ENCODE measurements at regions not wholly inside any gene's neighbourhood (a gene's known extent, or its start where the extent isn't known, plus 50 kb on each side); places are given as distances from the start of the nearest gene placed in this dataset.
"Not testable (repeated sequence)": the region's sequence is repeated elsewhere in the genome, so short reads cannot be mapped to it uniquely, and the experiment has no call there.

GRCh38 chr15:98272625-98273024 is 312.1 kb downstream of the ARRDC4 start:
- no peak for DNase-seq (ENCODE audit: low read depth in 2 of 2)

GRCh38 chr15:98276018-98276417 is 315.5 kb downstream of the ARRDC4 start:
- no peak for DNase-seq (ENCODE audit: low read depth in 2 of 2)

GRCh38 chr15:98277602-98278001 is 317.1 kb downstream of the ARRDC4 start:
- DNase-seq (ENCODE audit: low read depth in 2 of 2): no peak

GRCh38 chr15:98280284-98280975 is 319.9 kb downstream of the ARRDC4 start:
- DNase-seq (ENCODE audit: low read depth in 2 of 2): no peak

- DNase-seq (ENCODE audit: low read depth in 2 of 2): no peak
These were observed 320.6 kb downstream of the ARRDC4 start for GRCh38 chr15:98281130-98281529.

DNA sequence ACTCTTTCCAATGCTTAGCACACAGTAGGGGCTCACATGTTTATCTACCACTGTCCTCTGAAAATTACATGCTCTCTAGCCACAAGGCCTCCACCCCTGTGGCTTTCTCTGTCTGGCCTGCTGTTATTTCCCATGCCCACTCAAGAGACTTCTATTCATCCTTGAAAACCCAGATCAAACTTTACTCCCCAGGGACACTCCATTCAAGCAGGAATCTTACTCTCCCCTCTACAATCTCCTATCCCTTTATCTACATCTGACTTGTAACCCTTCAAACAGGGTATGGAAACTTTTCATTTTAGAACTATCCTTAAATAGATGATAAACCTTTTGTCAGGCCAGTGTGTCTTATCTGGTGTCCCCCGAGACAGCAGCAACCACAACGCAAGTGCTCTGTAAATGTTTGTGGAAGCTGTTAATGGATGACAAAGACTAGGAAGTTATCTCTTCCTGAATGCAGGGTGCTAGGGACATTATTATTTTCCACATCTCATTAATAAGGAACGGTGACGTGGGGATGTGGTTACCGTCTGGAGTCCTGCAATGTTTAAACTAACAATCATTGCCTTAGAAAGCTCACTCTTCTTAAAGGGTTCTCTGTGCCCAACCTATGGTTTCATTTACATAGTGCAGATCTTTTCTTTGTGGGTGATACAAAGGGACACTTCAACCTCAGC is 322.3 kb downstream of the ARRDC4 start:
- DNase-seq (ENCODE audit: low read depth in 2 of 2): no peak

- DNase-seq (ENCODE audit: low read depth in 2 of 2): no peak
These were observed 325.7 kb downstream of the ARRDC4 start for GRCh38 chr15:98286200-98286599.

- no peak for DNase-seq (ENCODE audit: low read depth in 2 of 2)
These were observed 326.3 kb downstream of the ARRDC4 start for GRCh38 chr15:98286831-98287230.

DNA sequence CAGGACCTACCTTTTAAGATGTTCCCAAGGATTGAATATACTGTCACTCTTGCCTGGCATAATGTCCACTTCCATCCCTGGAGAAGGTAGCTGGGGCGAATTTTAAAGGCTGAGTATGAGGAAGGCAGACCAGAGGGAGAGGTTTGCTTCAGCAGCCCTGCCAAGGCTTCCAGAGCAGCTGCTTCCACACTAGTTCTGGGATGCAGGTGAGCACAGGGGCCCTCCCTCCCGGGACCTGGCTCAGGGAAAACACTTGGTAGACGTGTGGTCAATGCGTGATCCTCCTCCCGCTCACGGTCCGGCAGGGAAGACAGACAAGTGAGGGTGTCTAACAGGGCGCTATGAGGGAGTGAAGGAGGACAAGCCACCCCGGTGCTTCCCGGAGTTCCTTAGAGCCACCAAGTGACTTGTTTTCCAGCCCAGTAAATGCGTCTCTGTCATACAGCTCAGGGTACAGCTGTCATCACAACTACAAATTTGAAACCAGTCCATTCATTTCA is 327.6 kb downstream of the ARRDC4 start:
- DNase-seq (ENCODE audit: low read depth in 2 of 2): no peak

- no peak for DNase-seq (ENCODE audit: low read depth in 2 of 2)
These were observed 329.2 kb downstream of the ARRDC4 start for GRCh38 chr15:98289747-98290146.

- peak in 1 of 2 donors; percentile 17 for DNase-seq (ENCODE audit: low read depth in 2 of 2)
These were observed 332.1 kb downstream of the ARRDC4 start for GRCh38 chr15:98292442-98293240.

- DNase-seq (ENCODE audit: low read depth in 2 of 2): no peak
These were observed 333.6 kb downstream of the ARRDC4 start for GRCh38 chr15:98294126-98294525.

- not testable (repeated sequence) for DNase-seq (ENCODE audit: low read depth in 2 of 2)
These were observed 334.7 kb downstream of the ARRDC4 start for GRCh38 chr15:98295101-98295759.

DNA sequence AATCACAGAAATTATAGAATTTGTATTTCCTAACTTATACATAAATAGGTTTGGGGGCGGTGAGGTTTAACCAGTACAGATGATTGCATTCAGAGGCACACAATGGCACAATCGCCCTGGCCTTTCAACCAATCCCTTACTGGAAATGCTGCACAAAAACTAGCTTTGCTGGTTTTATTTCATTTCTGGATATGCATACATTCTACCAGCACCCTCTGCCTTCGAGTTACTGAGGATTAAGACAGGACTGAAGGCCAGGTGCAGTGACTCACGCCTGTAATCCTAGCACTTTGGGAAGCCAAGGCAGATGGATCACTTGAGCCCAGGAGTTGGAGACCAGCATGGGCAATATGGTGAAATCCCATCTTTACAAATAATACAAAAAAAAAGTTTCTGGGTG is 336.1 kb downstream of the ARRDC4 start:
- no peak for DNase-seq (ENCODE audit: low read depth in 2 of 2)

DNA sequence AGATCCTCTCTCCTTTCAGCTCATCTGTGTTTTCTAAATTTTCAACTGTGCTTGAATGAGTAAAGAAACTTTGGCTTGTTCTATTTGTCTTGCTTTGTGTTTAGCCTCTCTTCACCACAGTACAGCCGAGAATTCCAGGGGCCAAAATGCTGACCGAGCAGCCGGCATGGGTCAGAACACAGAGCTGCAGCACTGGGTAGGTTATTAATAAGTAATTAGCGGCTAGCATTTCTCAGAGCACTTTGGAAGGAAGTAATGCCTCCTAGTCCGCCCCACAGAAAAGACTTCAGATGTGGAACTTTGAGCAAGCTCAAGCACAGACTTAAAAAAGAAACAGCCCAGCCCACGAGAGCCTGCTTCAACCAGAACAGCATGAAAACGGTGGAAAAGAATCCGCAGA is 343.9 kb downstream of the ARRDC4 start:
- no peak for DNase-seq (ENCODE audit: low read depth in 2 of 2)

DNA sequence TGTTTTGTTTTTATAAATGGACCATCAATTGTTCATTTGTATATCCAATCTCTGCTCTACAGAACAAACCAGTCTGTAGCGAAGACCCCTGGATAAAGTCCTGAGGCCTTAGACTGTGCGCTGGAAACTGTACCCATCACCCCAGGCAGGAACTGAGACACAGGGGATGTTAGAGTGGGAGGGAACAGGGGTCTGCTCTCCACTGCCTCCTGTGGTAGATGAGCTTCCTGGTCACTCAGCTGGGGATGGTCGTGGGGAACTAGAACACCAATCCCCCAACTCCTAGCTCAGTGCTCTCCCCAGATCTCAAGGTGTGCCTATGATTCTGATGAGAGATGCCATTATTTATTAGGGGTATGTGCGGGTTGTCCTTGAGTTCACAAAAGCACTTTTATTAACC is 340.2 kb upstream of the IGF1R start:
- DNase-seq (ENCODE audit: low read depth in 2 of 2): no peak

- DNase-seq (ENCODE audit: low read depth in 2 of 2): peak; percentile 54 to 59
These were observed 336.7 kb upstream of the IGF1R start for GRCh38 chr15:98311566-98312188.

GRCh38 chr15:98312913-98313312 is 335.4 kb upstream of the IGF1R start:
- DNase-seq (ENCODE audit: low read depth in 2 of 2): no peak

- no peak for DNase-seq (ENCODE audit: low read depth in 2 of 2)
These were observed 332.4 kb upstream of the IGF1R start for GRCh38 chr15:98315971-98316370.

- no peak for DNase-seq (ENCODE audit: low read depth in 2 of 2)
These were observed 326.4 kb upstream of the IGF1R start for GRCh38 chr15:98321896-98322295.

DNA sequence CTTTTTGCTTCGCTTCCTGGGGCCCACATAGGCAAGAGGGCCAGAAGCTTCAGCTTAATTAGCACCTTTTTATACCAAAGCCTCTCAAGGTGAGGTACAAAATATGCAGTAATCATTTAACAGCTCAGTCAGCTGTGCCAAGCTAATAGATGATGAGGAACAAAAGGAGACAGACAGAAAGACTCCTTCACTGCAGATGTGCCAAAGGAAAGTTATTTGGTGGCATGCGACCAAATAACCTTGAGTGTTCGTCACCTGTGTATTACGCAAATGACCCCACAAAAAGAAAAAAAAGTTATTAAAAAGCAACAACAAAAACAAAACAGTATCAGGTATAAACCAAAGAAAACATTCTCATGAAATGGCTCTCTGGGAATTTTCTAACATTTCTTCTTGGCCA is 325.8 kb upstream of the IGF1R start:
- no peak for DNase-seq (ENCODE audit: low read depth in 2 of 2)
